A172 (cell line): ENCODE measurements at regions not wholly inside any gene's neighbourhood (a gene's known extent, or its start where the extent isn't known, plus 50 kb on each side); places are given as distances from the start of the nearest gene placed in this dataset.

Experiments used
- DNase-seq: peaks from one replicate; pipeline ENCODE4 v3.0.0-alpha.2; 2015; ENCODE audit warnings: low spot score

GRCh38 chr6:56407883-56408410 lies 160.6 kb upstream of the COL21A1 start:
- DNase-seq: no peak

- no peak for DNase-seq
Measured at GRCh38 chr6:56406276-56407269, 159.2 kb upstream of the COL21A1 start.

- no peak for DNase-seq
Measured at GRCh38 chr6:56404599-56404998, 157.2 kb upstream of the COL21A1 start.

GRCh38 chr6:56403745-56404144 lies 156.4 kb upstream of the COL21A1 start:
- no peak for DNase-seq

- no peak for DNase-seq
Measured at GRCh38 chr6:56401477-56402070, 154.2 kb upstream of the COL21A1 start.

- DNase-seq: no peak
Measured at GRCh38 chr6:56400273-56400672, 152.9 kb upstream of the COL21A1 start.

- DNase-seq: no peak
Measured at GRCh38 chr6:56399672-56400263, 152.4 kb upstream of the COL21A1 start.

GRCh38 chr6:56399250-56399671 lies 151.9 kb upstream of the COL21A1 start:
- peak; percentile 14 for DNase-seq

- DNase-seq: no peak
Measured at GRCh38 chr6:56396435-56396834, 149.1 kb upstream of the COL21A1 start.

GRCh38 chr6:56393615-56394612 lies 146.5 kb upstream of the COL21A1 start:
- no peak for DNase-seq

GRCh38 chr6:56388415-56388755 lies 141.0 kb upstream of the COL21A1 start:
- no peak for DNase-seq

- no peak for DNase-seq
Measured at GRCh38 chr6:56387621-56388414, 140.4 kb upstream of the COL21A1 start.

GRCh38 chr6:56386717-56387116 lies 139.3 kb upstream of the COL21A1 start:
- DNase-seq: no peak

GRCh38 chr6:56385981-56386593 lies 138.7 kb upstream of the COL21A1 start:
- no peak for DNase-seq

- DNase-seq: no peak
Measured at GRCh38 chr6:56383160-56383559, 135.8 kb upstream of the COL21A1 start.

- no peak for DNase-seq
Measured at GRCh38 chr6:56382416-56382940, 135.1 kb upstream of the COL21A1 start.

- no peak for DNase-seq
Measured at GRCh38 chr6:56381801-56382251, 134.4 kb upstream of the COL21A1 start.

- no peak for DNase-seq
Measured at GRCh38 chr6:56380476-56380875, 133.1 kb upstream of the COL21A1 start.

GRCh38 chr6:56378966-56379585 lies 131.7 kb upstream of the COL21A1 start:
- no peak for DNase-seq
